A549 (cell line): ENCODE measurements at regions not wholly inside any gene's neighbourhood (a gene's known extent, or its start where the extent isn't known, plus 50 kb on each side); places are given as distances from the start of the nearest gene placed in this dataset.

Experiments used
- CEBPB ChIP-seq, 2 experiments: fragments of >200 bp in 1 of 2; sonication (Bioruptor Twin) in 1 of 2; formaldehyde crosslinking in 1 of 2; IDR thresholded peaks; 2 replicates each; pipeline ENCODE4 v1.6.1; 2012 to 2016
- CTCF ChIP-seq: fragments of >200 bp; sonication (Bioruptor Twin); formaldehyde crosslinking; IDR thresholded peaks from 3 replicates; pipeline ENCODE4 v1.5.1; 2016
- ESRRA ChIP-seq: fragments of 150-350 bp; IDR thresholded peaks from 2 replicates; pipeline ENCODE4 v1.6.1; 2014; ENCODE audit warnings: mild to moderate bottlenecking, low read length, borderline replicate concordance
- HDAC2 ChIP-seq: fragments of 200-600 bp; sonication (generic); IDR thresholded peaks from 2 replicates; pipeline ENCODE4 v1.6.1; 2016
- POLR2A ChIP-seq: IDR thresholded peaks from 2 replicates; pipeline ENCODE4 v1.6.1; 2012; ENCODE audit warnings: mild to moderate bottlenecking, low read length
- RARB ChIP-seq: fragments of 250-450 bp; sonication (Bioruptor Pico); IDR thresholded peaks from 2 replicates; pipeline ENCODE4 v1.8.0; 2021; ENCODE audit warnings: mild to moderate bottlenecking, moderate library complexity
- REST ChIP-seq: fragments of 200-600 bp; sonication (generic); IDR thresholded peaks from 2 replicates; pipeline ENCODE4 v1.6.1; 2016; ENCODE audit warnings: antibody characterized with exemption, mild to moderate bottlenecking, moderate library complexity
- TP53 ChIP-seq: fragments of 250-450 bp; sonication (Bioruptor Pico); IDR thresholded peaks from 2 replicates; pipeline ENCODE4 v1.5.0; 2021; ENCODE audit warnings: mild to moderate bottlenecking, moderate library complexity
- TF ChIP-seq, protein P1 (sequence below): fragments of 250-450 bp; sonication (Bioruptor Pico); IDR thresholded peaks from 2 replicates; pipeline ENCODE4 v1.5.0; 2021; ENCODE audit warnings: mild to moderate bottlenecking, moderate library complexity, borderline replicate concordance

GRCh38 chr14:62076825-62077605 is 314.8 kb downstream of the SNAPC1 start:
- TF ChIP-seq CTCF, result no peak
- TF ChIP-seq HDAC2, result no peak
- no peak for TF ChIP-seq POLR2A
- TF ChIP-seq RARB (CRISPR knock-in tag), result no peak
- TF ChIP-seq CEBPB (IDR thresholded peaks at IDR 0.05), result no peak
- no peak for TF ChIP-seq REST
- TF ChIP-seq, protein P1, sequence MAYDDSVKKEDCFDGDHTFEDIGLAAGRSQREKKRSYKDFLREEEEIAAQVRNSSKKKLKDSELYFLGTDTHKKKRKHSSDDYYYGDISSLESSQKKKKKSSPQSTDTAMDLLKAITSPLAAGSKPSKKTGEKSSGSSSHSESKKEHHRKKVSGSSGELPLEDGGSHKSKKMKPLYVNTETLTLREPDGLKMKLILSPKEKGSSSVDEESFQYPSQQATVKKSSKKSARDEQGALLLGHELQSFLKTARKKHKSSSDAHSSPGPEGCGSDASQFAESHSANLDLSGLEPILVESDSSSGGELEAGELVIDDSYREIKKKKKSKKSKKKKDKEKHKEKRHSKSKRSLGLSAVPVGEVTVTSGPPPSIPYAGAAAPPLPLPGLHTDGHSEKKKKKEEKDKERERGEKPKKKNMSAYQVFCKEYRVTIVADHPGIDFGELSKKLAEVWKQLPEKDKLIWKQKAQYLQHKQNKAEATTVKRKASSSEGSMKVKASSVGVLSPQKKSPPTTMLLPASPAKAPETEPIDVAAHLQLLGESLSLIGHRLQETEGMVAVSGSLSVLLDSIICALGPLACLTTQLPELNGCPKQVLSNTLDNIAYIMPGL, result no peak
- TF ChIP-seq TP53 (CRISPR knock-in tag), result no peak
- TF ChIP-seq ESRRA, result no peak
